Keratinocyte (primary cell): ENCODE measurements at regions not wholly inside any gene's neighbourhood (a gene's known extent, or its start where the extent isn't known, plus 50 kb on each side); places are given as distances from the start of the nearest gene placed in this dataset.

Experiments used
- DNase-seq: peaks from one replicate; pipeline ENCODE4 v3.0.0-alpha.2; 2011; ENCODE audit warnings: low read depth, missing footprints, low spot score
- FAIRE-seq: peaks from 2 replicates; lab custom pipeline; 2011; peaks lifted over from hg19 to GRCh38; lab: Jason Lieb, UNC
- H2AFZ ChIP-seq: 2 replicates; pipeline ENCODE4 v1.6.0; 2012; ENCODE audit warnings: low read length, control low read depth, inconsistent platforms; ENCODE audit not compliant: control insufficient read depth
- H3K27ac ChIP-seq: 2 replicates; pipeline ENCODE4 v1.5.1; 2011; ENCODE audit warnings: low read length; ENCODE audit not compliant: control insufficient read depth, insufficient read depth
- H3K27me3 ChIP-seq: 3 replicates; pipeline ENCODE4 v1.6.0; 2011; ENCODE audit warnings: low read length; ENCODE audit not compliant: control insufficient read depth, insufficient read depth; ENCODE audit errors: extremely low read depth
- H3K36me3 ChIP-seq, 2 experiments: 2 replicates in 1 of 2; 3 replicates in 1 of 2; pipeline ENCODE4 v1.5.1; 2011; ENCODE audit warnings: low read length in 2 of 2, mild to moderate bottlenecking in 1 of 2; ENCODE audit not compliant: control insufficient read depth in 2 of 2, insufficient read depth in 2 of 2; ENCODE audit errors: extremely low read depth in 1 of 2
- H3K4me1 ChIP-seq: 3 replicates; pipeline ENCODE4 v1.5.1; 2011; ENCODE audit warnings: low read length; ENCODE audit not compliant: control insufficient read depth, insufficient read depth; ENCODE audit errors: extremely low read depth
- H3K4me2 ChIP-seq: 3 replicates; pipeline ENCODE4 v1.6.0; 2011; ENCODE audit warnings: low read depth, low read length; ENCODE audit not compliant: control insufficient read depth, insufficient read depth; ENCODE audit errors: extremely low read depth
- H3K4me3 ChIP-seq, 3 experiments: fragments of 200-600 bp in 1 of 3; sonication (generic) in 1 of 3; 2 replicates in 2 of 3; 3 replicates in 1 of 3; pipeline ENCODE4 v1.5.1; 2011 to 2016; ENCODE audit warnings: low read length in 3 of 3, mild to moderate bottlenecking in 3 of 3, control low read depth in 2 of 3, inconsistent platforms in 1 of 3, low read depth in 1 of 3, mixed read lengths in 1 of 3, mixed run types in 1 of 3, moderate library complexity in 1 of 3; ENCODE audit not compliant: control insufficient read depth in 2 of 3, insufficient read depth in 2 of 3; ENCODE audit errors: extremely low read depth in 1 of 3
- H3K79me2 ChIP-seq: 2 replicates; pipeline ENCODE4 v1.6.0; 2012; ENCODE audit warnings: low read length; ENCODE audit not compliant: control insufficient read depth, insufficient read depth
- H3K9ac ChIP-seq: 3 replicates; pipeline ENCODE4 v1.6.0; 2011; ENCODE audit warnings: low read length; ENCODE audit not compliant: control insufficient read depth, insufficient read depth; ENCODE audit errors: extremely low read depth
- H3K9me1 ChIP-seq: 3 replicates; pipeline ENCODE4 v1.6.0; 2011; ENCODE audit warnings: low read length; ENCODE audit not compliant: control insufficient read depth, insufficient read depth; ENCODE audit errors: extremely low read depth
- H3K9me3 ChIP-seq: 2 replicates; pipeline ENCODE4 v1.5.1; 2012; ENCODE audit warnings: low read depth, low read length; ENCODE audit not compliant: control insufficient read depth
- H4K20me1 ChIP-seq: 3 replicates; pipeline ENCODE4 v1.6.0; 2011; ENCODE audit warnings: low read length; ENCODE audit not compliant: control insufficient read depth, insufficient read depth; ENCODE audit errors: extremely low read depth
- CTCF ChIP-seq, 3 experiments: IDR thresholded peaks in 1 of 3; conservative IDR thresholded peaks in 1 of 3; optimal IDR thresholded peaks in 1 of 3; 2 replicates in 2 of 3; 3 replicates in 1 of 3; pipeline versions ENCODE3 to v1.5.1; 2011; ENCODE audit warnings: low read length in 3 of 3, mild to moderate bottlenecking in 3 of 3, moderate library complexity in 2 of 3, control low read depth in 1 of 3, inconsistent platforms in 1 of 3; ENCODE audit not compliant: insufficient read depth in 2 of 3; ENCODE audit errors: extremely low read depth in 1 of 3
- EZH2 ChIP-seq: IDR thresholded peaks from one replicate; pipeline ENCODE4 v1.6.1; 2012; ENCODE audit warnings: inconsistent platforms, mild to moderate bottlenecking, low read length, moderate library complexity
- dilution Hi-C: fragments of 300-500 bp; cut with MboI; formaldehyde crosslinking; loops from one replicate; pipeline ENCODE4 v1.7.0; 2020; ENCODE audit warnings: low sequenced_read_pairs; ENCODE audit not compliant: extremely low pct_ligation_motif_present

GRCh38 chr5:13215370-13215769, 729.1 kb downstream of the DNAH5 start:
- no peak for FAIRE-seq
- Histone ChIP-seq H3K9ac (no peak overlapping the region), H3K4me1 (no peaks in the 10 kb centered on the region), H2AFZ (no peak overlapping the region), H3K36me3 (no peaks in the 10 kb centered on the region), H3K4me3 (no peak overlapping the region), H3K27me3 (no peaks in the 10 kb centered on the region), H3K27ac (no peak overlapping the region), H4K20me1 (no peaks in the 10 kb centered on the region), H3K9me1 (no peaks in the 10 kb centered on the region), H3K79me2 (no peaks in the 10 kb centered on the region), H3K9me3 (no peaks in the 10 kb centered on the region), H3K4me2 (no peak overlapping the region)
- TF ChIP-seq CTCF (optimal IDR thresholded peaks at IDR 0.05 in 1 of 3, IDR thresholded peaks at IDR 0.05 in 1 of 3, conservative IDR thresholded peaks at IDR 0.05 in 1 of 3; ENCODE audit: extremely low read depth in 1 of 3, insufficient read depth in 2 of 3, low read length in 3 of 3) (no peak), EZH2 (no peak)
- no peak for DNase-seq
- dilution Hi-C loops = no loop called here

GRCh38 chr5:13214182-13214581, 730.3 kb downstream of the DNAH5 start:
- Histone ChIP-seq H3K36me3 (no peaks in the 10 kb centered on the region), H3K9me1 (no peaks in the 10 kb centered on the region), H3K27me3 (no peaks in the 10 kb centered on the region), H3K27ac (no peak overlapping the region), H2AFZ (no peak overlapping the region), H3K4me1 (no peaks in the 10 kb centered on the region), H4K20me1 (no peaks in the 10 kb centered on the region), H3K79me2 (no peaks in the 10 kb centered on the region), H3K9me3 (no peaks in the 10 kb centered on the region), H3K9ac (no peak overlapping the region), H3K4me2 (no peak overlapping the region), H3K4me3 (no peak overlapping the region)
- TF ChIP-seq EZH2 = no peak
- no peak for TF ChIP-seq CTCF (optimal IDR thresholded peaks at IDR 0.05 in 1 of 3, IDR thresholded peaks at IDR 0.05 in 1 of 3, conservative IDR thresholded peaks at IDR 0.05 in 1 of 3; ENCODE audit: extremely low read depth in 1 of 3, insufficient read depth in 2 of 3, low read length in 3 of 3)
- no peak for FAIRE-seq
- no peak for DNase-seq
- dilution Hi-C loops = no loop called here
